ENCODE measurements at regions not wholly inside any gene's neighbourhood (a gene's known extent, or its start where the extent isn't known, plus 50 kb on each side); places are given as distances from the start of the nearest gene placed in this dataset.

GRCh38 chr1:84742653-84743052 lies 52.4 kb upstream of the SSX2IP start:
- TF ChIP-seq EZH2 (IDR thresholded peaks at IDR 0.05; ENCODE audit: insufficient read depth, poor library complexity, severe bottlenecking) (no peak), EZH2phosphoT487 (IDR thresholded peaks at IDR 0.05; ENCODE audit: insufficient read depth, low read depth) (no peak)
